ENCODE measurements at regions not wholly inside any gene's neighbourhood (a gene's known extent, or its start where the extent isn't known, plus 50 kb on each side); places are given as distances from the start of the nearest gene placed in this dataset.
A peak's percentile ranks its signal among the peaks of the same experiment; 100 is the strongest.

GRCh38 chr17:77819497-77819896 is 139.0 kb upstream of the TNRC6C start:
- DNase-seq (ENCODE audit: low read depth, low spot score) = no peak
- H3K27ac ChIP-seq = no peak overlapping the region

GRCh38 chr17:77821114-77821513 is 137.4 kb upstream of the TNRC6C start:
- H3K27ac ChIP-seq = no peak overlapping the region
- no peak for DNase-seq (ENCODE audit: low read depth, low spot score)

GRCh38 chr17:77822302-77823030 is 136.0 kb upstream of the TNRC6C start:
- no peak overlapping the region for H3K27ac ChIP-seq
- DNase-seq (ENCODE audit: low read depth, low spot score) = no peak

- H3K27ac ChIP-seq = no peak overlapping the region
- DNase-seq (ENCODE audit: low read depth, low spot score) = no peak
Measured at GRCh38 chr17:77824102-77824779, 134.3 kb upstream of the TNRC6C start.

GRCh38 chr17:77824780-77825280 is 133.7 kb upstream of the TNRC6C start:
- no peak for DNase-seq (ENCODE audit: low read depth, low spot score)
- no peak overlapping the region for H3K27ac ChIP-seq

- no peak overlapping the region for H3K27ac ChIP-seq
- no peak for DNase-seq (ENCODE audit: low read depth, low spot score)
Measured at GRCh38 chr17:77825621-77826020, 132.9 kb upstream of the TNRC6C start.

GRCh38 chr17:77826132-77826873 is 132.2 kb upstream of the TNRC6C start:
- DNase-seq (ENCODE audit: low read depth, low spot score) = no peak
- no peak overlapping the region for H3K27ac ChIP-seq

- DNase-seq (ENCODE audit: low read depth, low spot score) = no peak
Measured at GRCh38 chr17:77827039-77827438, 131.5 kb upstream of the TNRC6C start.

GRCh38 chr17:77827511-77827910 is 131.0 kb upstream of the TNRC6C start:
- no peak overlapping the region for H3K27ac ChIP-seq
- DNase-seq (ENCODE audit: low read depth, low spot score) = no peak

More at GRCh38 chr17:77827039-77827438, 131.5 kb upstream of the TNRC6C start:
- H3K27ac ChIP-seq = no peak overlapping the region

- no peak for DNase-seq (ENCODE audit: low read depth, low spot score)
- H3K27ac ChIP-seq = no peak overlapping the region
Measured at GRCh38 chr17:77828749-77829539, 129.6 kb upstream of the TNRC6C start.

GRCh38 chr17:77829843-77830799 is 128.4 kb upstream of the TNRC6C start:
- no peak overlapping the region for H3K27ac ChIP-seq
- DNase-seq (ENCODE audit: low read depth, low spot score) = no peak

- H3K27ac ChIP-seq = no peak overlapping the region
- no peak for DNase-seq (ENCODE audit: low read depth, low spot score)
Measured at GRCh38 chr17:77830816-77831473, 127.6 kb upstream of the TNRC6C start.

- H3K27ac ChIP-seq = no peak overlapping the region
- DNase-seq (ENCODE audit: low read depth, low spot score) = no peak
Measured at GRCh38 chr17:77831474-77832179, 126.9 kb upstream of the TNRC6C start.

- DNase-seq (ENCODE audit: low read depth, low spot score) = no peak
- no peak overlapping the region for H3K27ac ChIP-seq
Measured at GRCh38 chr17:77832180-77832560, 126.3 kb upstream of the TNRC6C start.

- no peak overlapping the region for H3K27ac ChIP-seq
- DNase-seq (ENCODE audit: low read depth, low spot score) = no peak
Measured at GRCh38 chr17:77833769-77834168, 124.7 kb upstream of the TNRC6C start.

GRCh38 chr17:77834170-77835115 is 124.1 kb upstream of the TNRC6C start:
- DNase-seq (ENCODE audit: low read depth, low spot score) = no peak
- no peak overlapping the region for H3K27ac ChIP-seq

- peak; percentile 90 for DNase-seq (ENCODE audit: low read depth, low spot score)
- no peak overlapping the region for H3K27ac ChIP-seq
Measured at GRCh38 chr17:77836557-77837041, 121.9 kb upstream of the TNRC6C start.
